RWPE2 (cell line): ENCODE measurements at regions not wholly inside any gene's neighbourhood (a gene's known extent, or its start where the extent isn't known, plus 50 kb on each side); places are given as distances from the start of the nearest gene placed in this dataset.

Source experiments
- ATAC-seq: fragments of 200-7000 bp; cut with Tn5 transposase; 3 replicates; pipeline ENCODE4 v1.9.1; 2021; ENCODE audit warnings: low read depth
- DNase-seq: peaks from one replicate; pipeline ENCODE4 v3.0.0-alpha.2; 2020; ENCODE audit warnings: low spot score
- H3K27ac ChIP-seq: fragments of 450-650 bp; 2 replicates; pipeline ENCODE4 v1.5.1; 2017; ENCODE audit warnings: mild to moderate bottlenecking; ENCODE audit not compliant: poor library complexity, severe bottlenecking
- H3K27me3 ChIP-seq: fragments of 250-450 bp; sonication (Bioruptor Pico); 2 replicates; pipeline ENCODE4 v1.5.1; 2021; ENCODE audit warnings: mild to moderate bottlenecking, moderate library complexity; ENCODE audit not compliant: insufficient read depth, poor library complexity, severe bottlenecking
- H3K36me3 ChIP-seq: fragments of 250-450 bp; sonication (Bioruptor Pico); 2 replicates; pipeline ENCODE4 v1.5.1; 2020; ENCODE audit warnings: low read depth, mild to moderate bottlenecking, moderate library complexity
- H3K4me1 ChIP-seq: fragments of 250-450 bp; sonication (Bioruptor Pico); 2 replicates; pipeline ENCODE4 v1.5.1; 2021; ENCODE audit warnings: mild to moderate bottlenecking, moderate library complexity; ENCODE audit not compliant: insufficient read depth, poor library complexity, severe bottlenecking
- H3K4me3 ChIP-seq: fragments of 250-450 bp; sonication (Bioruptor Pico); 2 replicates; pipeline ENCODE4 v1.5.1; 2021; ENCODE audit warnings: mild to moderate bottlenecking, moderate library complexity; ENCODE audit not compliant: severe bottlenecking
- H3K9me3 ChIP-seq: fragments of 250-450 bp; sonication (Bioruptor Pico); 2 replicates; pipeline ENCODE4 v1.5.1; 2021; ENCODE audit warnings: mild to moderate bottlenecking, moderate library complexity; ENCODE audit not compliant: severe bottlenecking
- TF ChIP-seq, protein P1 (sequence below): fragments of 450-650 bp; IDR thresholded peaks from one replicate; pipeline ENCODE4 v1.5.1; 2017; ENCODE audit warnings: mild to moderate bottlenecking, moderate library complexity; ENCODE audit not compliant: poor library complexity, severe bottlenecking

DNA sequence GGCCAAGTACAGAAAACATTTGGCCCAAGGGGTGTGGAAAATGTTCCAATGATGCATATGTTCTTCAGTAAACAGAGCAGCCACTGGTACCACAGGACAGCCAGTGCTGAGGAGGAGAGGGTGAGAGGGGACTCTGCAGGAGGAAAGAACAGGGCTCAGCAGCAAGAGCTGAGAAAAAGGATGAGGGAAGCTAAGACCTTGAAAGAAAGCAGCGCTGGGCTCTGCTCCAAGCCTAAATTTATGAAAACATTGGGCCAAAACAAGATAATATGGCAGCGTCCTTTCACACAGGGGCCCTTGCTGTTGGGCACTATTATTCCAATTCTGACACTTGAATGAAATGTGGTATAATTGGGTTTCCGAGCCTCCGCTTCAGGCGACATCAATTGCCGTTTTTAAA is 939.0 kb upstream of the FANCL start:
- DNase-seq = no peak
- H3K27me3 ChIP-seq = no peaks in the 10 kb centered on the region
- TF ChIP-seq, protein P1, sequence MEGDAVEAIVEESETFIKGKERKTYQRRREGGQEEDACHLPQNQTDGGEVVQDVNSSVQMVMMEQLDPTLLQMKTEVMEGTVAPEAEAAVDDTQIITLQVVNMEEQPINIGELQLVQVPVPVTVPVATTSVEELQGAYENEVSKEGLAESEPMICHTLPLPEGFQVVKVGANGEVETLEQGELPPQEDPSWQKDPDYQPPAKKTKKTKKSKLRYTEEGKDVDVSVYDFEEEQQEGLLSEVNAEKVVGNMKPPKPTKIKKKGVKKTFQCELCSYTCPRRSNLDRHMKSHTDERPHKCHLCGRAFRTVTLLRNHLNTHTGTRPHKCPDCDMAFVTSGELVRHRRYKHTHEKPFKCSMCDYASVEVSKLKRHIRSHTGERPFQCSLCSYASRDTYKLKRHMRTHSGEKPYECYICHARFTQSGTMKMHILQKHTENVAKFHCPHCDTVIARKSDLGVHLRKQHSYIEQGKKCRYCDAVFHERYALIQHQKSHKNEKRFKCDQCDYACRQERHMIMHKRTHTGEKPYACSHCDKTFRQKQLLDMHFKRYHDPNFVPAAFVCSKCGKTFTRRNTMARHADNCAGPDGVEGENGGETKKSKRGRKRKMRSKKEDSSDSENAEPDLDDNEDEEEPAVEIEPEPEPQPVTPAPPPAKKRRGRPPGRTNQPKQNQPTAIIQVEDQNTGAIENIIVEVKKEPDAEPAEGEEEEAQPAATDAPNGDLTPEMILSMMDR = no peak
- H3K4me1 ChIP-seq = no peaks in the 10 kb centered on the region
- no peak for ATAC-seq
- H3K36me3 ChIP-seq = no peaks in the 10 kb centered on the region
- no peaks in the 10 kb centered on the region for H3K9me3 ChIP-seq
- H3K27ac ChIP-seq = no peak overlapping the region
- H3K4me3 ChIP-seq = no peak overlapping the region

DNA sequence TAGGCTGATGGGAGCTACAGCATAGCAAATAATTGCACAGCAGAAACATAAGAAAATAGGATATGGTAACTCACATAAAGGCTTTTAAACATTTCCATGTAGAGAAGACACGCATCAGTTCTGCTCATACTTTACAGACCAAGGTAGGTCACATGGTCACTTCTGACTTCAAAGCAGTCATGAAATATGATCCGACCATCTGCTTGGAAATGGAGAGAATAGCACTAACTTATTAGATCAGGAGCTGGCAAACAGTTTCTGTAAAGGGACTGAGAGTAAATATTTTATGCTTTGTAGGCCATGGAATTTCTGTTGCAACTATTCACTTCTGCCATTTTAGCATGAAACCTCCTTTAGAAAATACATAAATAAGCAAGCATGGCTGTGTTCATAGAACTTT is 936.6 kb upstream of the FANCL start:
- H3K27ac ChIP-seq = no peak overlapping the region
- no peaks in the 10 kb centered on the region for H3K4me1 ChIP-seq
- no peak for DNase-seq
- TF ChIP-seq, protein P1 = no peak
- no peaks in the 10 kb centered on the region for H3K9me3 ChIP-seq
- no peaks in the 10 kb centered on the region for H3K36me3 ChIP-seq
- no peaks in the 10 kb centered on the region for H3K27me3 ChIP-seq
- no peak overlapping the region for H3K4me3 ChIP-seq
- ATAC-seq = no peak

DNA sequence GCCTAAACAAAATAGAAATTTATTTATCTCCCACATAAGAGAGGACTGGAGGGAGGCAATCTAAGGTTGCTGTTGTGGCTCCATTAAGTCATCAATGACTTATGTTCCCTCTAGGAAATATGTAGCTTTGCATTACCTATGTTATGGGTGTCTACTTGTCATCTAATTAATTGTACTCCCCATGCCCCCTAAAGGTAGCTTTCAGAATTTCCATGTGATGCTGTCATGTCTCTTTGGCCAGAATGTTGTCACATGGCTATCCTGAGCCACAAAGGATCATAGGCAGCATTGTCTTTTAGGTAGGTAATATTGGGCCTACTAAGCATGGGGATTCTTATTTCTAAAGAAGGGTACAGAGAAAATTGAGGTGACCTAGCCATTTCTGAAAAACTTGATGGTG is 935.6 kb upstream of the FANCL start:
- no peak for DNase-seq
- H3K27ac ChIP-seq = no peak overlapping the region
- ATAC-seq = no peak
- H3K4me1 ChIP-seq = no peaks in the 10 kb centered on the region
- H3K9me3 ChIP-seq = no peaks in the 10 kb centered on the region
- no peak overlapping the region for H3K4me3 ChIP-seq
- no peaks in the 10 kb centered on the region for H3K27me3 ChIP-seq
- H3K36me3 ChIP-seq = no peaks in the 10 kb centered on the region
- TF ChIP-seq, protein P1 = no peak

DNA sequence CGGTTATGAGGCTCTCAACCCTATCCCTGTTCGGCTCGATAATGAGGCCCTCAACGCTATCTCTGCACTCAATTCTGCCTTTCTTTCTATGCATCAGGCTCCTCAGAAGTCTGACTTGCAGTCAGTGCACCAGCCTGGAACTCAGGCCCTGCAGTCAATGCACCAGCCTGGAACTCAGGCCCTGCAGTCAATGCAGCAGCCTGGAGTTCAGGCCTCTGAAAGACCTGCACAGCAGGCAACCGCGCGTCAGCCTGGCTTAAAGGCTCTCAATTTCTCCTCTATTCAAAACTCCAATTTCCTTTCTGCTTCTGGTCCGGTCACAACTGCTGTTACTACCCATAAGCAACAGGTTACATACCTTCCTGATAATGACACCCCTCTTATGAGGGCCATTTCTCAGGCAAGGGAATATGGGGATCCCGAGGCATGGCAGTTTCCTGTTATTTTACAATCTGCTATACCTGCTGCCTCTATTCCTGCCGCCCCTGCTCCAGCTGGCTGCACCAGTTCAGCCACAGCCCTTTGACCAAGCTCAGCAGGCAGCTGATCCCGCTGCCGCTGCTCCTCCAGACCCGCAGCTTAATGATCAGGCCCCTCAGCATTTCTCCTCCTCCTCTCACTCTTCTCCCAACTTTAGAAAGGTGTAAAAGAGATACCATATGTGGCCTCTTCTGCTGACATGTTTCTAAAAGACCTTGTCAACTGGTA is 933.6 kb upstream of the FANCL start:
- H3K27me3 ChIP-seq = no peaks in the 10 kb centered on the region
- TF ChIP-seq, protein P1 = no peak
- no peak overlapping the region for H3K4me3 ChIP-seq
- DNase-seq = no peak
- H3K36me3 ChIP-seq = no peaks in the 10 kb centered on the region
- ATAC-seq = no peak
- no peak overlapping the region for H3K27ac ChIP-seq
- H3K9me3 ChIP-seq = no peaks in the 10 kb centered on the region
- H3K4me1 ChIP-seq = no peaks in the 10 kb centered on the region

DNA sequence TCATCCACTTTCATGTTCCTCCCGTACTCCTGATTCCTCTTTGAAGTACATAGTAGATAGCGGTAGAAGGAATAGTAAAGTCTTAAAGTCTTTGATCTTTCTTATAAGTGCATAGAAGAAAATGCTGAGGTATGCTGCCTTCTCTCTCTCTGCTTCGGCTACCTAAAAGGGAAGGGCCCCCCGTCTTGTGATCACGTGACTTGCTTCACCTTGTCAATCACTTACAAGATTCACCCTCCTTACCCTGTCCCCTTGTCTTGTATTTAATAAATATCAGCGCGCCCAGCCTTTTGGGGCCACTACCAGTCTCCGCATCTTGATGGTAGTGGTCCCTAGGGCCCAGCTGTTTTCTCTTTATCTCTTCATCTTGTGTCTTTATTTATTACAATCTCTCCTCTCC is 932.2 kb upstream of the FANCL start:
- Histone ChIP-seq H3K27me3 (no peaks in the 10 kb centered on the region), H3K27ac (no peak overlapping the region), H3K4me3 (no peak overlapping the region), H3K9me3 (no peaks in the 10 kb centered on the region), H3K36me3 (no peaks in the 10 kb centered on the region), H3K4me1 (no peaks in the 10 kb centered on the region)
- DNase-seq (no peak), ATAC-seq (no peak)
- TF ChIP-seq, protein P1 = no peak
